HCT116 (cell line): ENCODE measurements at regions not wholly inside any gene's neighbourhood (a gene's known extent, or its start where the extent isn't known, plus 50 kb on each side); places are given as distances from the start of the nearest gene placed in this dataset.

Experiments
- ATAC-seq: fragments of 200-7000 bp; cut with Tn5 transposase; 2 replicates; pipeline ENCODE4 v1.9.1; 2020; ENCODE audit warnings: mild to moderate bottlenecking, moderate library complexity
- BruUV-seq: library from RNA; stranded (reverse); fragments of 400-500 nt; replicated peaks from 2 replicates; lab custom pipeline; 2021; lab: Mats Ljungman, UMichigan
- CTCF ChIA-PET: fragments of 300-600 bp; sonication (Branson Sonifier 250); formaldehyde crosslinking; loops from one replicate; lab custom pipeline; 2021; ENCODE audit warnings: antibody characterized with exemption; lab: Charles Lee
- POLR2A ChIA-PET: fragments of 300-600, 350-600 bp; sonication (Branson Sonifier 250); formaldehyde crosslinking; loops from one replicate; lab custom pipeline; 2021; ENCODE audit warnings: antibody characterized with exemption; lab: Charles Lee
- RAD21 ChIA-PET, 2 experiments: fragments of 300-600 bp; sonication (Branson Sonifier 250); formaldehyde crosslinking; loops; one replicate each; lab custom pipeline; 2023; ENCODE audit warnings: low total read pairs in 2 of 2; ENCODE audit not compliant: uncharacterized antibody in 2 of 2, unreplicated experiment in 2 of 2, low non-redundant PET in 1 of 2; lab: Charles Lee
- DNase-seq: peaks from one replicate; pipeline ENCODE4 v3.0.0-alpha.2; 2010; ENCODE audit warnings: low read depth, low spot score
- H2AFZ ChIP-seq: fragments of 200-600 bp; shearing (Covaris generic), sonication (generic); 2 replicates; pipeline ENCODE4 v1.6.1; 2017; ENCODE audit warnings: low read depth, mixed run types, mixed read lengths, antibody characterized with exemption, low read length; ENCODE audit not compliant: poor library complexity, severe bottlenecking
- H3K27ac ChIP-seq: 2 replicates; pipeline ENCODE4 v1.5.1; 2012; ENCODE audit warnings: low read depth, low read length
- H3K27me3 ChIP-seq: fragments of 200-600 bp; sonication (generic); 2 replicates; pipeline ENCODE4 v1.6.1; 2016; ENCODE audit warnings: mixed run types, low read length, mixed read lengths; ENCODE audit not compliant: insufficient read depth
- H3K36me3 ChIP-seq, 2 experiments: fragments of 200-500 bp in 1 of 2; fragments of 200-600 bp in 1 of 2; sonication (Bioruptor generic) in 1 of 2; sonication (generic) in 1 of 2; 2 replicates each; pipeline versions ENCODE4 v1.5.1 to v1.6.1; 2014 to 2016; ENCODE audit warnings: low read length in 2 of 2, inconsistent platforms in 1 of 2, mixed read lengths in 1 of 2, mixed run types in 1 of 2; ENCODE audit not compliant: insufficient read depth in 2 of 2, control insufficient read depth in 1 of 2
- H3K4me1 ChIP-seq, 2 experiments: fragments of 200-600 bp in 1 of 2; sonication (generic) in 1 of 2; 2 replicates each; pipeline versions ENCODE4 v1.5.1 to v1.6.1; 2012 to 2017; ENCODE audit warnings: low read length in 2 of 2, inconsistent platforms in 1 of 2, mild to moderate bottlenecking in 1 of 2, mixed read lengths in 1 of 2, mixed run types in 1 of 2, moderate library complexity in 1 of 2; ENCODE audit not compliant: insufficient read depth in 2 of 2, control insufficient read depth in 1 of 2
- H3K4me2 ChIP-seq: fragments of 200-600 bp; sonication (generic); 2 replicates; pipeline ENCODE4 v1.6.1; 2017; ENCODE audit warnings: mixed run types, low read length, mixed read lengths
- H3K4me3 ChIP-seq, 2 experiments: fragments of 200-600 bp in 1 of 2; sonication (generic) in 1 of 2; replicated peaks in 1 of 2; 2 replicates each; pipeline ENCODE4 v1.5.1; 2011 to 2016; ENCODE audit warnings: low read length in 2 of 2, control low read depth in 1 of 2, low read depth in 1 of 2, mild to moderate bottlenecking in 1 of 2, mixed read lengths in 1 of 2, mixed run types in 1 of 2
- H3K79me2 ChIP-seq: fragments of 200-600 bp; sonication (generic); 2 replicates; pipeline ENCODE4 v1.6.1; 2017; ENCODE audit warnings: mild to moderate bottlenecking, mixed run types, low read length, moderate library complexity, mixed read lengths; ENCODE audit not compliant: insufficient read depth
- H3K9ac ChIP-seq: fragments of 200-600 bp; sonication (generic); 2 replicates; pipeline ENCODE4 v1.6.1; 2016; ENCODE audit warnings: low read length, mixed read lengths
- H3K9me2 ChIP-seq: fragments of 200-600 bp; sonication (generic), shearing (Covaris generic); 2 replicates; pipeline ENCODE4 v1.6.1; 2017; ENCODE audit warnings: mixed run types, mild to moderate bottlenecking, moderate library complexity; ENCODE audit not compliant: insufficient read depth
- H3K9me3 ChIP-seq, 2 experiments: fragments of 200-500 bp in 1 of 2; fragments of 200-600 bp in 1 of 2; sonication (Bioruptor generic) in 1 of 2; sonication (generic) in 1 of 2; 2 replicates each; pipeline ENCODE4 v1.6.1; 2014 to 2017; ENCODE audit warnings: low read length in 2 of 2, mixed read lengths in 2 of 2, inconsistent platforms in 1 of 2, low read depth in 1 of 2, mild to moderate bottlenecking in 1 of 2, mixed run types in 1 of 2, moderate library complexity in 1 of 2; ENCODE audit not compliant: control insufficient read depth in 1 of 2, insufficient read depth in 1 of 2
- H4K20me1 ChIP-seq: fragments of 200-600 bp; sonication (generic), shearing (Covaris generic); 2 replicates; pipeline ENCODE4 v1.6.1; 2017; ENCODE audit warnings: mixed run types, mild to moderate bottlenecking, moderate library complexity; ENCODE audit not compliant: insufficient read depth
- ATF3 ChIP-seq: IDR thresholded peaks from 2 replicates; pipeline ENCODE4 v1.6.1; 2012
- CEBPB ChIP-seq: IDR thresholded peaks from 2 replicates; pipeline ENCODE4 v1.6.1; 2012; ENCODE audit warnings: low read depth
- CTCF ChIP-seq, 3 experiments: fragments of 200-600 bp in 1 of 3; sonication (generic) in 1 of 3; IDR thresholded peaks in 2 of 3; conservative IDR thresholded peaks in 1 of 3; 2 replicates each; pipeline ENCODE4 v1.5.1; 2012 to 2017; ENCODE audit warnings: low read depth in 2 of 3, low read length in 2 of 3, antibody characterized with exemption in 1 of 3, borderline replicate concordance in 1 of 3, control low read depth in 1 of 3, mild to moderate bottlenecking in 1 of 3, mixed read lengths in 1 of 3, mixed run types in 1 of 3, moderate library complexity in 1 of 3; ENCODE audit not compliant: insufficient read depth in 1 of 3
- EGR1 ChIP-seq: IDR thresholded peaks from 2 replicates; pipeline ENCODE4 v1.6.1; 2012; ENCODE audit warnings: low read depth
- ELF1 ChIP-seq: IDR thresholded peaks from 2 replicates; pipeline ENCODE4 v1.6.1; 2012; ENCODE audit warnings: low read depth, borderline replicate concordance
- EZH2 ChIP-seq: fragments of 200-600 bp; sonication (generic); IDR thresholded peaks from 2 replicates; pipeline ENCODE4 v1.6.1; 2017; ENCODE audit warnings: antibody characterized with exemption, mixed run types
- EZH2phosphoT487 ChIP-seq: fragments of 200-600 bp; IDR thresholded peaks from 2 replicates; pipeline ENCODE4 v1.6.1; 2018; ENCODE audit warnings: antibody characterized with exemption, borderline replicate concordance
- FOSL1 ChIP-seq: IDR thresholded peaks from 2 replicates; pipeline ENCODE4 v1.6.1; 2012; ENCODE audit warnings: low read depth
- JUND ChIP-seq: IDR thresholded peaks from 2 replicates; pipeline ENCODE4 v1.6.1; 2012
- MAX ChIP-seq: IDR thresholded peaks from 2 replicates; pipeline ENCODE4 v1.6.1; 2012
- POLR2AphosphoS5 ChIP-seq: IDR thresholded peaks from 2 replicates; pipeline ENCODE4 v1.6.1; 2011; ENCODE audit warnings: mild to moderate bottlenecking, low read depth, low read length, moderate library complexity
- RAD21 ChIP-seq: IDR thresholded peaks from 2 replicates; pipeline ENCODE4 v1.6.1; 2012; ENCODE audit warnings: low read depth, mild to moderate bottlenecking
- SIN3A ChIP-seq: IDR thresholded peaks from 2 replicates; pipeline ENCODE4 v1.6.1; 2012; ENCODE audit warnings: low read depth
- SP1 ChIP-seq: IDR thresholded peaks from 2 replicates; pipeline ENCODE4 v1.6.1; 2012; ENCODE audit warnings: low read depth
- SRF ChIP-seq: IDR thresholded peaks from 2 replicates; pipeline ENCODE4 v1.6.1; 2012; ENCODE audit warnings: low read depth
- TCF7L2 ChIP-seq: IDR thresholded peaks from 2 replicates; pipeline ENCODE4 v1.7.0; 2011; ENCODE audit warnings: borderline replicate concordance, inconsistent platforms; ENCODE audit not compliant: insufficient read depth, insufficient read length; ENCODE audit errors: extremely low read depth
- ZFX ChIP-seq: fragments of 450-650 bp; IDR thresholded peaks from 2 replicates; pipeline ENCODE4 v1.6.1; 2017
- ZNF274 ChIP-seq: fragments of 200-500 bp; sonication (Bioruptor generic); IDR thresholded peaks from 2 replicates; pipeline ENCODE4 v1.6.1; 2014; ENCODE audit warnings: mild to moderate bottlenecking, low read depth, low read length, inconsistent platforms
- intact Hi-C: fragments of 100-400 bp; cut with micrococcal nuclease; formaldehyde crosslinking; loops from 2 replicates; pipeline ENCODE4 v1.10.0; 2022

GRCh38 chr15:37847776-37848175 lies 86.7 kb upstream of the TMCO5A start:
- ChIA-PET RAD21 (no interaction called here), POLR2A (no interaction called here)
- TF ChIP-seq ZNF274 (no peak), MAX (no peak), FOSL1 (no peak), SRF (no peak), SP1 (no peak), CEBPB (no peak), ZFX (no peak), POLR2AphosphoS5 (no peak), ATF3 (no peak), EZH2 (no peak), ELF1 (no peak), RAD21 (no peak), EGR1 (no peak), CTCF (IDR thresholded peaks at IDR 0.05 in 2 of 3, conservative IDR thresholded peaks at IDR 0.05 in 1 of 3; ENCODE audit: borderline replicate concordance in 1 of 3, insufficient read depth in 1 of 3, low read depth in 2 of 3, low read length in 2 of 3) (no peak), TCF7L2 (no peak), SIN3A (no peak), EZH2phosphoT487 (no peak), JUND (no peak)
- TF ChIP-seq, all 23 proteins: peak for 0
- Histone ChIP-seq H3K36me3 (no peaks in the 10 kb centered on the region), H2AFZ (no peak overlapping the region), H4K20me1 (no peaks in the 10 kb centered on the region), H3K27me3 (no peaks in the 10 kb centered on the region), H3K9ac (no peak overlapping the region), H3K4me2 (no peak overlapping the region), H3K4me1 (no peaks in the 10 kb centered on the region), H3K79me2 (no peaks in the 10 kb centered on the region), H3K9me2 (no peaks in the 10 kb centered on the region), H3K9me3 (no peaks in the 10 kb centered on the region), H3K4me3 (no peak overlapping the region), H3K27ac (no peak overlapping the region)
- no TSS peak for BruUV-seq
- ATAC-seq (no peak), DNase-seq (no peak)
- intact Hi-C loops = no loop called here
- CTCF ChIA-PET = no interaction called here
